Mammary epithelial cell (primary cell): ENCODE measurements at regions not wholly inside any gene's neighbourhood (a gene's known extent, or its start where the extent isn't known, plus 50 kb on each side); places are given as distances from the start of the nearest gene placed in this dataset.

Experiments
- CTCF ChIP-seq, 2 donors: IDR thresholded peaks in 1 of 2; conservative IDR thresholded peaks in 1 of 2; 2 replicates each; pipeline ENCODE4 v1.5.1; 2011 to 2012; ENCODE audit warnings: inconsistent platforms in 2 of 2, low read length in 2 of 2, mild to moderate bottlenecking in 2 of 2, control low read depth in 1 of 2, low read depth in 1 of 2; ENCODE audit not compliant: insufficient read depth in 1 of 2; ENCODE audit errors: extremely low read depth in 1 of 2
- EZH2 ChIP-seq: IDR thresholded peaks from 2 replicates; pipeline ENCODE4 v1.6.1; 2012; ENCODE audit warnings: low read length, inconsistent platforms, borderline replicate concordance

- TF ChIP-seq CTCF (conservative IDR thresholded peaks at IDR 0.05 in 1 of 2, IDR thresholded peaks at IDR 0.05 in 1 of 2; ENCODE audit: extremely low read depth in 1 of 2, insufficient read depth in 1 of 2, low read depth in 1 of 2, low read length in 2 of 2) = no peak
- no peak for TF ChIP-seq EZH2
Measured at GRCh38 chr1:5129746-5130355, 475.4 kb downstream of the AJAP1 start.
